ENCODE measurements at regions not wholly inside any gene's neighbourhood (a gene's known extent, or its start where the extent isn't known, plus 50 kb on each side); places are given as distances from the start of the nearest gene placed in this dataset.

DNA sequence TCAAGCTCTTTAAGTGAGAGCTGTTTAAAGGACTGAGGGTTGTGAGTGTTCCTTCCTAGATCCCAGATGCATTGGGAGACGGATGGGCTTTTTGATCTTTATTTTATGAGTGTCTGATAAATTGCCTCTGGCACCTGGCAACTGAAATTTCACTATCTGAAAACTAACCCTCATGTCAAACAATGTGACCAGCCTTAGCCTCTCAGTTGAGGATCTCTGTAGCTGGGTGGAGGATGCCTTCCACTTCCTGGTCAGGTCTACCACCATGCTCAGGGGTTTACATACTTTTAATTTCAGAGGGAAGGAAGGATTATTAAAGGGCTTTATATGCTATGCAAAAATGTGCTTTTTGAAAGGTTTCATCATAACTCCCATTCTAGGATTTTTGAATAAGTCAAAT is 70.5 kb upstream of the NT5C1B start:
- TF ChIP-seq, protein P1, sequence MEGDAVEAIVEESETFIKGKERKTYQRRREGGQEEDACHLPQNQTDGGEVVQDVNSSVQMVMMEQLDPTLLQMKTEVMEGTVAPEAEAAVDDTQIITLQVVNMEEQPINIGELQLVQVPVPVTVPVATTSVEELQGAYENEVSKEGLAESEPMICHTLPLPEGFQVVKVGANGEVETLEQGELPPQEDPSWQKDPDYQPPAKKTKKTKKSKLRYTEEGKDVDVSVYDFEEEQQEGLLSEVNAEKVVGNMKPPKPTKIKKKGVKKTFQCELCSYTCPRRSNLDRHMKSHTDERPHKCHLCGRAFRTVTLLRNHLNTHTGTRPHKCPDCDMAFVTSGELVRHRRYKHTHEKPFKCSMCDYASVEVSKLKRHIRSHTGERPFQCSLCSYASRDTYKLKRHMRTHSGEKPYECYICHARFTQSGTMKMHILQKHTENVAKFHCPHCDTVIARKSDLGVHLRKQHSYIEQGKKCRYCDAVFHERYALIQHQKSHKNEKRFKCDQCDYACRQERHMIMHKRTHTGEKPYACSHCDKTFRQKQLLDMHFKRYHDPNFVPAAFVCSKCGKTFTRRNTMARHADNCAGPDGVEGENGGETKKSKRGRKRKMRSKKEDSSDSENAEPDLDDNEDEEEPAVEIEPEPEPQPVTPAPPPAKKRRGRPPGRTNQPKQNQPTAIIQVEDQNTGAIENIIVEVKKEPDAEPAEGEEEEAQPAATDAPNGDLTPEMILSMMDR (optimal IDR thresholded peaks at IDR 0.05 in 1 of 3, IDR thresholded peaks at IDR 0.05 in 1 of 3, conservative IDR thresholded peaks at IDR 0.05 in 1 of 3; ENCODE audit: extremely low read depth in 1 of 3, insufficient read depth in 2 of 3, low read length in 3 of 3), result no peak
- TF ChIP-seq EZH2 (IDR thresholded peaks at IDR 0.05; ENCODE audit: low read length), result no peak

Data from keratinocyte (primary cell).